ENCODE measurements at regions not wholly inside any gene's neighbourhood (a gene's known extent, or its start where the extent isn't known, plus 50 kb on each side); places are given as distances from the start of the nearest gene placed in this dataset.

DNA sequence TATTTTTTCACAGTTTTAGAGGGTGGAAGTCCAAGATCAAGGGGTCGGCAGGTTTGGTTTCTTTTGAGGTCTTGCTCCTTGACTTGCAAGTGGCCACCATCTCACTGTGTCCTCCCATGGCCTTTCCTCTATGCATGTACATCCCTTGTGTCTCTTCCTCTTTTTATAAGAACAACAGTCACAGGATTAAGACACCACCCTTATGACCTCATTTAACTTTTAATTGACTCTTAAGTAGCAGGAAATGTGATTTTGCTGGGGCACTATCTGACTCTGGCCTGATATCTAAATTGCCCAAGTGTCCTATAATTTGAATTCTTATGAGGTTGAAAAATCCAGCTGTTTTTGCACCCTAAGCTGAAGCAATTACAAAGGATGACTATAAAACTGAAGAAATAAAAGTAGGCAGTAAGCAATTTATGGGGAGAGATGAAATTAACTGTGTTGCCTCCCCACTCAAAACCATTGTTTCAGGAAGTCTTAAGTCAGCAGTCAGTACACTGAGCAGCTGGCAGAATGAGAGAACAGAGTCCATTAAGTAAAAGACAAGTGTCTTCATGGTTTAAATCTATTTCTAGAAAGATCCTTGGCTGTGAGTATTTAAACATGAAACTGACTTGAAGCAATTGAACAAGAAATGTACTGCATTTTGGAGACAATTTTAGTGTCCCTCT is 601.3 kb downstream of the SPRY1 start:
- H3K36me3 ChIP-seq (ENCODE audit: control insufficient read depth in 3 of 3, insufficient read depth in 3 of 3, low read length in 3 of 3), result no peaks in the 10 kb centered on the region
- no peak overlapping the region for H3K9ac ChIP-seq (ENCODE audit: low read depth in 1 of 3, low read length in 3 of 3)
- no peak overlapping the region for H3K4me3 ChIP-seq (ENCODE audit: low read length in 3 of 3)
- no peak overlapping the region for H3K27ac ChIP-seq (ENCODE audit: low read depth, low read length)
- no peaks in the 10 kb centered on the region for H3K4me1 ChIP-seq (ENCODE audit: control insufficient read depth in 3 of 3, insufficient read depth in 3 of 3, low read length in 3 of 3)
- no peaks in the 10 kb centered on the region for H3K27me3 ChIP-seq (ENCODE audit: control insufficient read depth in 3 of 3, insufficient read depth in 3 of 3, low read length in 3 of 3)
- no peaks in the 10 kb centered on the region for H3K9me3 ChIP-seq (ENCODE audit: control insufficient read depth in 3 of 3, low read length in 3 of 3)

DNA sequence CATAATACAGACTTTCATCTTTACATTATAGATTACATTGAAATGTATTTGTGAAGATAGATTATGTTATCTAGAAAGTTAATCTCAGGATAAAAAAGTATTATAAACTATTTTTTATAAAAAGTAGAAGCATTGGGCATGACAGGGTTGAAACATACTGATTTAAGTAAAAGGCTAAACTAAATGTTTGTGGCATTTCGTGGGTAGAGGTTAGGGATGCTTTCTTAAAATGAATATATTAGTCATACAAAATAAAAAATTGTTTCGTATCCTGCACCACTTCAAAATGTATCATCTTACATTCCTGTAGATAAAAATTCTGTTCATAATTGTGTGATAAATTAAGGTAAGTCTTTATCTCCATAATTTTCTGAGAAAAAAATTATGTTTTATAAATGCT is 603.6 kb downstream of the SPRY1 start:
- Histone ChIP-seq H3K4me3 (ENCODE audit: low read length in 3 of 3) (no peak overlapping the region), H3K9ac (ENCODE audit: low read depth in 1 of 3, low read length in 3 of 3) (no peak overlapping the region), H3K9me3 (ENCODE audit: control insufficient read depth in 3 of 3, low read length in 3 of 3) (no peaks in the 10 kb centered on the region), H3K36me3 (ENCODE audit: control insufficient read depth in 3 of 3, insufficient read depth in 3 of 3, low read length in 3 of 3) (no peaks in the 10 kb centered on the region), H3K27me3 (ENCODE audit: control insufficient read depth in 3 of 3, insufficient read depth in 3 of 3, low read length in 3 of 3) (no peaks in the 10 kb centered on the region), H3K27ac (ENCODE audit: low read depth, low read length) (no peak overlapping the region), H3K4me1 (ENCODE audit: control insufficient read depth in 3 of 3, insufficient read depth in 3 of 3, low read length in 3 of 3) (no peaks in the 10 kb centered on the region)

DNA sequence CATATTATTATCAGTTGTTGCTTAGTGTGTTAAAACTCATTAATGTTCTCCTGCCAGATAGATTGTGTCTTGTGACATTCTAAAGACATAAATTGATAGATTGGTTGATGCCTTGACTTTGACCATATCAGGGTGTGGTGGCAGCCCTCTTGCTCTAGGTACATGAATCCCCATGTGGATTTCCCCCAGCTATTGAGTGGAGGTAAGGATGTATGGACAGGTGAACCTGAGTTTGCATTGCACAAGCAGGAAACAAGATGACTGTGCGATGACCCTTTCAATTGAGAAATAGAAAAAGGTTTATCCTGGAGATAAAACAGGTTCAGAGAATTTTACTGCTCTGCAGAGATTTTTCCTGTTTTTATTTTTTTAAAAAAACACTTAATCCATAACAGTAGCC is 619.2 kb downstream of the SPRY1 start:
- no peaks in the 10 kb centered on the region for H3K27me3 ChIP-seq (ENCODE audit: control insufficient read depth in 3 of 3, insufficient read depth in 3 of 3, low read length in 3 of 3)
- no peaks in the 10 kb centered on the region for H3K9me3 ChIP-seq (ENCODE audit: control insufficient read depth in 3 of 3, low read length in 3 of 3)
- H3K4me1 ChIP-seq (ENCODE audit: control insufficient read depth in 3 of 3, insufficient read depth in 3 of 3, low read length in 3 of 3), result peaks cover 10 to 17% (median 12%) of the 10 kb centered on the region in 3 donors

DNA sequence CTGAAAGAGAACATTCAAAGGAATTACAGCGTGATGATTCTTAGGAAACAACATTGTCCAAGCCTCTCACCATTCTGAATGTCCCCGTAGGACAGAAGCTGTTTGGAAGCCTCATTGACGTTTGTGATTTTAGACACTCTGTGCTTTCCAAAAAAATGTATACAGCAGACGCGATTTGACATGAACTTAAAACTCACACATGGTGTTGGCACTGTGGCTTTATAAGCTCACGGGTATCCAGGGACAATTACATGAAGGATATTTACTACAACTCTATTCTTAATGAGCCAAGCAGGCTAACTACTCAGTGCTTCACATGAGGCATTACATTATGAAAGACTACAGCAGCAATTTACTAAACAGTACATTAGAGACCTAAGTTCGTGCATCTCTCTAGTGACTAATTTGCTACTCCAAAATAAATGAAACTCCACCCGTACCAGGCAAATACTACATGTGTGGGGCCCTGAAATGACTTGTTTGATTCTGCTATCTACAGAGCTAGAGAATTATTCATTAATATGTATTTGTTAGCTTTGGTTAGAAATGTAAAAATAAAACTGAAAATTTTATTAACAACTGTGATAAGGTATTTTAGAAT is 620.7 kb downstream of the SPRY1 start:
- no peak overlapping the region for H3K27ac ChIP-seq (ENCODE audit: low read depth, low read length)
- H3K9me3 ChIP-seq (ENCODE audit: control insufficient read depth in 3 of 3, low read length in 3 of 3), result no peaks in the 10 kb centered on the region
- H3K36me3 ChIP-seq (ENCODE audit: control insufficient read depth in 3 of 3, insufficient read depth in 3 of 3, low read length in 3 of 3), result no peaks in the 10 kb centered on the region

More for the DNA sequence above, 619.2 kb downstream of the SPRY1 start:
- H3K27ac ChIP-seq (ENCODE audit: low read depth, low read length), result no peak overlapping the region
- H3K9ac ChIP-seq (ENCODE audit: low read depth in 1 of 3, low read length in 3 of 3), result no peak overlapping the region
- no peak overlapping the region for H3K4me3 ChIP-seq (ENCODE audit: low read length in 3 of 3)
- no peaks in the 10 kb centered on the region for H3K36me3 ChIP-seq (ENCODE audit: control insufficient read depth in 3 of 3, insufficient read depth in 3 of 3, low read length in 3 of 3)

DNA sequence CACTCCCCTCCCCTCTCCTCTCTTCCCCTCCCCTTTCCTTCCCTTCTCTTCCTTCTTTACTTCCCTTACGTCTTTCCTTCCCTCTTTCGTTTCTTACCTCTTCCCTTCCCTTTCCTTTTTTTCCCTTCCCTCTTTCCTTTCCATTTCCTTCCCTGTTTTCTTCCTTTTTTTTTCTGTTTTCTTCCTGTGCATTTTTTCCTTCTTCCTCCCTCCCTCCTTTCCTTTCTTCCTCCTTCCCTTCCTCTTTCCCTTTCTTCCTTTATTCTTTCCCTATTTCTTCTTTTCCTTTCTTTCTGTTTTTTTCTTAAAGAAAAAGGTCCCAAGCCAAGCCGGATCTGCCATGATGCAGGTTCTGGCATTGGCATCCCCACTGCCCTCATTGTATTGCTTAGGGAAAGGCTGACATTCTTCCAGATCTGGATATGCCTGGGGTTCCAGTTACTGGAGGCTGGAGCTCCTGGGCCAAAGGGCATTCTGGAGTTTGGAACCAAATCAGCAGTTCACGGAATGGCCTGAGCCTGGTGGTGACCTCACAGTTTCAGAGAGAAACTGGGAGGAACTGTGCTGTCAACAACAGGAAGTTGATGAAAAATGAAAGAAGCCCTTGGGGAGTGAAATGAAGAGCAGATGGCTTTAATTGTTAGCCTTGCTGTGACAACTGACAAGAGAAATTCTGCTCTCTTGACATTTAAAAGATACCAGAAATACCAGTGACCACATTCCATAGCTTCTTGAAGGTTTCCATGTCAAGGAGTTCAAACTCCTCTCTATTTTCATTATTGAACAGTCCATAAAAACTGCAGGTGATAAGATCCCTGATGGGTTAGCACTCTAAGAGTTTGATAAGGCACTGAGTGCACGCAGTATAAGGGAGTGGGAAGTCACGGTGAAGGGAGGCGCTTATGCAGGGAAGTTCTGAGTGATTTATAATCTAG is 622.1 kb downstream of the SPRY1 start:
- Histone ChIP-seq H3K27ac (ENCODE audit: low read depth, low read length) (peak overlapping the region; percentile 67), H3K9me3 (ENCODE audit: control insufficient read depth in 3 of 3, low read length in 3 of 3) (no peaks in the 10 kb centered on the region), H3K4me3 (ENCODE audit: low read length in 3 of 3) (peak overlapping the region in 1 of 3 donors; percentile 25), H3K9ac (ENCODE audit: low read depth in 1 of 3, low read length in 3 of 3) (no peak overlapping the region), H3K27me3 (ENCODE audit: control insufficient read depth in 3 of 3, insufficient read depth in 3 of 3, low read length in 3 of 3) (no peaks in the 10 kb centered on the region), H3K36me3 (ENCODE audit: control insufficient read depth in 3 of 3, insufficient read depth in 3 of 3, low read length in 3 of 3) (no peaks in the 10 kb centered on the region), H3K4me1 (ENCODE audit: control insufficient read depth in 3 of 3, insufficient read depth in 3 of 3, low read length in 3 of 3) (peaks cover 10 to 17% (median 12%) of the 10 kb centered on the region in 3 donors)

More for the DNA sequence above, 620.7 kb downstream of the SPRY1 start:
- peaks cover 10 to 17% (median 12%) of the 10 kb centered on the region in 3 donors for H3K4me1 ChIP-seq (ENCODE audit: control insufficient read depth in 3 of 3, insufficient read depth in 3 of 3, low read length in 3 of 3)
- H3K27me3 ChIP-seq (ENCODE audit: control insufficient read depth in 3 of 3, insufficient read depth in 3 of 3, low read length in 3 of 3), result no peaks in the 10 kb centered on the region
- no peak overlapping the region for H3K9ac ChIP-seq (ENCODE audit: low read depth in 1 of 3, low read length in 3 of 3)
- no peak overlapping the region for H3K4me3 ChIP-seq (ENCODE audit: low read length in 3 of 3)

DNA sequence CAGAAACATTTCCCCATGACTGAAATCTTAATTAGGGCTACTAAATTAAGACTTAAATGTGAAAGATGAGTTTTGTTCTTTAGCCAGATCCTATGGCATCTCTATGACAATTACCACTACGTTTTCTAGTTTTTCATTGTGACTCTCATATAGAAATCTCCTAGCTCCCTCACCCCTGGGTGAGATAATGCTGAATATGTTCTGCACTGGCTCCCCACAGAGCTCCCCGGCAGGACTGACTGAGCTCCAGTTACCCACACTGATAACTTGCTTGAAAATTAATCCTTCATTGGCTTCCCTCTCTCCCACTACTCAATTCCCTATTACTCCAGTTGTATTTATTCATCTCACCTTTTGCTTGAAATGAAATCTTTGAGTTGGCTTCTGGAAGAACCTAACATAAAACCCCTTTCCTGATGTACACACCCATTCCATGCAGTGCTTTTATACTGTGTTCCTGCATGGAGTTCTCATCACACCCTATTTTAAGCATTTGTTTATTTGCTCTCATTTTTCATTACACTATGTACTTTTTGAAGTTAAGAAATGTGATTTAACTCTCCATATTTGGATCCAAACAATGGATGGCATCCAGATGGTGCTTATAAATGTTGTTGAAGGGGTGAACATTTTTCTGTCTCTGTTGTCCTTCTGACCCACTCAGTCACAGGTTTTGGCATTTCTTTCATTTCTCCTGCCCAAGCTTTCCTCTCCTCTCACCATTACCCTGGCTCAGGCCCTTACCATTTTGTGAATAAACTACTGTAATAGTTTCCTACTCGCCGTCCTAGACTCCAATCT is 623.4 kb downstream of the SPRY1 start:
- no peak overlapping the region for H3K27ac ChIP-seq (ENCODE audit: low read depth, low read length)
- H3K36me3 ChIP-seq (ENCODE audit: control insufficient read depth in 3 of 3, insufficient read depth in 3 of 3, low read length in 3 of 3), result no peaks in the 10 kb centered on the region
- no peak overlapping the region for H3K4me3 ChIP-seq (ENCODE audit: low read length in 3 of 3)
- H3K4me1 ChIP-seq (ENCODE audit: control insufficient read depth in 3 of 3, insufficient read depth in 3 of 3, low read length in 3 of 3), result peaks cover 10 to 17% (median 12%) of the 10 kb centered on the region in 3 donors
- H3K9ac ChIP-seq (ENCODE audit: low read depth in 1 of 3, low read length in 3 of 3), result no peak overlapping the region
- H3K27me3 ChIP-seq (ENCODE audit: control insufficient read depth in 3 of 3, insufficient read depth in 3 of 3, low read length in 3 of 3), result no peaks in the 10 kb centered on the region
- H3K9me3 ChIP-seq (ENCODE audit: control insufficient read depth in 3 of 3, low read length in 3 of 3), result no peaks in the 10 kb centered on the region

DNA sequence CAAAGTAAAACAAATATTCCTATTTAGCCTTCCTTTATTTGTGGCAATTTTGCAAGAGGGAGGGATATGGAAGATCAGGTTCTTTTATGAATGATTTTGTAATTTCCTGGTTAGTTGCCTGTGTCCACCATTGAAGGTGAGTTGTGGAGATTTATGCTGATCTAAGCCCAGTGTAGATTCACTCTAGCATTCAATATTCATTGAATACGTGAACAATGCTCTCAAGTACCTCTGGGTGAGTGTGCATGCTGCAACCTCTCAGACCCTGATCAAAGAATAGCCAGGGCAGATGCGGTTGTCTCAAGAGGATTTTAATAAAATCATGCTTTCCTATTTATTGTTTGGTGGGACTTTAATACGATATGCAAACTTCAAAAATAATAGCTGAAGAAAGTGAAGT is 628.4 kb downstream of the SPRY1 start:
- Histone ChIP-seq H3K9ac (ENCODE audit: low read depth in 1 of 3, low read length in 3 of 3) (no peak overlapping the region), H3K4me1 (ENCODE audit: control insufficient read depth in 3 of 3, insufficient read depth in 3 of 3, low read length in 3 of 3) (peaks cover 0 to 3% (median 2%) of the 10 kb centered on the region in 3 donors), H3K4me3 (ENCODE audit: low read length in 3 of 3) (peak overlapping the region in 1 of 3 donors; percentile 42), H3K9me3 (ENCODE audit: control insufficient read depth in 3 of 3, low read length in 3 of 3) (no peaks in the 10 kb centered on the region), H3K27ac (ENCODE audit: low read depth, low read length) (no peak overlapping the region), H3K27me3 (ENCODE audit: control insufficient read depth in 3 of 3, insufficient read depth in 3 of 3, low read length in 3 of 3) (no peaks in the 10 kb centered on the region), H3K36me3 (ENCODE audit: control insufficient read depth in 3 of 3, insufficient read depth in 3 of 3, low read length in 3 of 3) (no peaks in the 10 kb centered on the region)

DNA sequence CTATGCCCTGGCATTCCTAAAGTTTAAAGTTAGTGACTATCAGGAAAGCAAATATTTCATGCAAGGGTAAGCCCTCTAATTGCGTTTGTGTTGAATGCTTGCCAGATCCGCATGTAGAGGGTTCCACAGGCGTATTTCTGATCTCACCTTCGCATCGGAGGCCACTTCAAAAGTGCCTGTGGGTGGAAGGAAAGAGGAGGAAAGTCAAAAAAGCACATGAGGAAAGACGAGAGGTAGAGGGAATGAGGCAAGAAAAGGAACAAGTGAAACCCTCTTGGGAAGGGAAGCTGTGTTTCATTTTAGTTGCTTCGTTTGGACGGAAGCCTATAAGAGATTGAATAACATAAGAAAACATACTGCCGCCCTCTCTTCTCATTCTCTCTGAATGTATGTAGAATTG is 628.8 kb downstream of the SPRY1 start:
- peak overlapping the region in 2 of 3 donors; percentile 26 to 42 for H3K4me3 ChIP-seq (ENCODE audit: low read length in 3 of 3)
- no peak overlapping the region for H3K27ac ChIP-seq (ENCODE audit: low read depth, low read length)

DNA sequence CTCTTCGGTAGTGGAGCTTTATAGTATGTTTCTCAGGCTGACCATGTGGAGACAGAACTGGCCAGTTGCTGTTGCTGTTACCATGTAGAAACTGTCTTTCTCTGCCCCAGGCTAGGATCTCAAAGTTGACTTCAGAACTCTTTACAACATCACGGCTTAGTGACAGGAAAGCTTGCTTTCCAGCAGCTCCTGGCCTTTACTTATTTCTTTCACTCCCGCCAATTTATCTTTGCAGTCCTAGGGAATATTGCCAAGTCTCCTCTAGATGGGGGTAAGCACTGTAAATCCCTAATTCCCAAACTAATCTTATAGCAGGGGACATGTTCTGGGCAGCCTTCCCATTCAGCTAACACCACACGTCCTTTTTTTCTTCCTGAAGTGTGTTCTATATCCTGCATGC is 631.6 kb downstream of the SPRY1 start:
- Histone ChIP-seq H3K9ac (ENCODE audit: low read depth in 1 of 3, low read length in 3 of 3) (no peak overlapping the region), H3K36me3 (ENCODE audit: control insufficient read depth in 3 of 3, insufficient read depth in 3 of 3, low read length in 3 of 3) (no peaks in the 10 kb centered on the region), H3K27me3 (ENCODE audit: control insufficient read depth in 3 of 3, insufficient read depth in 3 of 3, low read length in 3 of 3) (no peaks in the 10 kb centered on the region), H3K4me3 (ENCODE audit: low read length in 3 of 3) (peak overlapping the region in 1 of 3 donors; percentile 10), H3K4me1 (ENCODE audit: control insufficient read depth in 3 of 3, insufficient read depth in 3 of 3, low read length in 3 of 3) (no peaks in the 10 kb centered on the region), H3K9me3 (ENCODE audit: control insufficient read depth in 3 of 3, low read length in 3 of 3) (no peaks in the 10 kb centered on the region), H3K27ac (ENCODE audit: low read depth, low read length) (peak overlapping the region; percentile 31)

More for the DNA sequence above, 628.8 kb downstream of the SPRY1 start:
- no peaks in the 10 kb centered on the region for H3K4me1 ChIP-seq (ENCODE audit: control insufficient read depth in 3 of 3, insufficient read depth in 3 of 3, low read length in 3 of 3)
- H3K9ac ChIP-seq (ENCODE audit: low read depth in 1 of 3, low read length in 3 of 3), result peak overlapping the region in 1 of 3 donors; percentile 47
- H3K9me3 ChIP-seq (ENCODE audit: control insufficient read depth in 3 of 3, low read length in 3 of 3), result no peaks in the 10 kb centered on the region
- no peaks in the 10 kb centered on the region for H3K27me3 ChIP-seq (ENCODE audit: control insufficient read depth in 3 of 3, insufficient read depth in 3 of 3, low read length in 3 of 3)
- no peaks in the 10 kb centered on the region for H3K36me3 ChIP-seq (ENCODE audit: control insufficient read depth in 3 of 3, insufficient read depth in 3 of 3, low read length in 3 of 3)

Data from skeletal muscle tissue (tissue), 3 donors.